ENCODE measurements at regions not wholly inside any gene's neighbourhood (a gene's known extent, or its start where the extent isn't known, plus 50 kb on each side); places are given as distances from the start of the nearest gene placed in this dataset.
A peak's percentile ranks its signal among the peaks of the same experiment; 100 is the strongest.

- H3K27me3 Mint-ChIP-seq (ENCODE audit: low read depth): no peaks in the 10 kb centered on the region
- intact Hi-C loops (cut with micrococcal nuclease): no loop called here
- no peak overlapping the region for H3K4me3 Mint-ChIP-seq
- no peak overlapping the region for H3K27ac Mint-ChIP-seq
- no peaks in the 10 kb centered on the region for H3K36me3 Mint-ChIP-seq (ENCODE audit: low read depth)
- CTCF ChIA-PET: no interaction called here
- no peaks in the 10 kb centered on the region for H3K4me1 Mint-ChIP-seq (ENCODE audit: low read depth)
- DNase-seq: no peak
- H3K9me3 Mint-ChIP-seq: no peaks in the 10 kb centered on the region
Measured at GRCh38 chr4:170271723-170272122, 182.0 kb upstream of the AADAT start.

DNA sequence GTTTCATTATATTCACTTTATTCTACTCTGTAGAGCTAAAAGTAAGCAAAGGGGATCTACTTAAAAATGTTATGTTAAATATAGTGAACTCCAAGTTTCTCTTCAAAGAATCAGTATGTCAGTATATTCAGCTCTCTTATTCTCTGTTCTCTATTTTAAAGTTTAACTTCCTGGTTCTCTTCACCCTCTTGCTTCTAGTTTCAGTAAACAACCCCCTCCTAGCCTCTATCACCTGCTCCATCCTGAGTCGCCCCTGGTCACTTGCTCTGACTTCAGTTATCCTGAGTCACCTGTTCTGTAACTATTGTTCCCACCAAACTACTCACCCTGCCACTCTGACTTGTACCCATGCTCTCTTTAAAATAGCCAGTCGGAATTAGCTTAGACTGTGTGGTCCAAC is 180.9 kb upstream of the AADAT start:
- DNase-seq: no peak
- intact Hi-C loops (cut with micrococcal nuclease): no loop called here
- CTCF ChIA-PET: interaction anchor here (1.0 to 1.3 kb wide), 2 partner anchors 10 to 12 kb away, joined by 4 read pairs; no protein-coding TSS in a partner anchor
- no peaks in the 10 kb centered on the region for H3K9me3 Mint-ChIP-seq
- no peak overlapping the region for H3K4me3 Mint-ChIP-seq
- H3K27ac Mint-ChIP-seq: no peak overlapping the region
- no peaks in the 10 kb centered on the region for H3K27me3 Mint-ChIP-seq (ENCODE audit: low read depth)
- no peaks in the 10 kb centered on the region for H3K36me3 Mint-ChIP-seq (ENCODE audit: low read depth)
- H3K4me1 Mint-ChIP-seq (ENCODE audit: low read depth): no peaks in the 10 kb centered on the region

DNA sequence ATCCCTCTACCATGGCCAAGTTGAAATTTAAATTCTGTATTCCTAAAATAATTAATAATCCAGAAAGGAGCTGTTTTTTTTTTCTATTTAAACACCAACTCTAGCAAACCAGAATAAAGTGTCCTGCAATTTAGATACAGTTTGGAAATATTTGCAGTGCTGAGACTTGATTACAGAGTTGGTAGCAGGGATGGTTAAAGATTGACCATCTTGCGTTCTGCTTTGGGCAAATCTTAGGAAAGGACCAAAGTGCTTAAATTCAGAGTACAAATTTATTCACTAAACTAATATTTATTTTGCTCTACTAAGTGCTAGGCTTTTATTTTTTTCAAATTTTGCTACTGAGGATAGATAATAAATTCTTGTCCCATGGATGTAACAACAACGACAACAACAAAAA is 180.2 kb upstream of the AADAT start:
- H3K4me3 Mint-ChIP-seq: no peak overlapping the region

GRCh38 chr4:170259631-170260153 is 169.9 kb upstream of the AADAT start:
- intact Hi-C loops (cut with micrococcal nuclease): loop anchor here (1.0 to 5.0 kb wide), 3 partner anchors 121 to 593 kb away; no protein-coding TSS in a partner anchor
- no peaks in the 10 kb centered on the region for H3K36me3 Mint-ChIP-seq (ENCODE audit: low read depth)
- H3K4me1 Mint-ChIP-seq (ENCODE audit: low read depth): no peaks in the 10 kb centered on the region
- no peak overlapping the region for H3K4me3 Mint-ChIP-seq
- CTCF ChIA-PET: interaction anchor here (0.6 to 2.5 kb wide), 11 partner anchors 10 to 594 kb away, joined by 3 to 12 read pairs (median 3); no protein-coding TSS in a partner anchor
- H3K27ac Mint-ChIP-seq: no peak overlapping the region
- no peaks in the 10 kb centered on the region for H3K9me3 Mint-ChIP-seq
- DNase-seq: peak; percentile 73
- no peaks in the 10 kb centered on the region for H3K27me3 Mint-ChIP-seq (ENCODE audit: low read depth)

More for the DNA sequence above, 180.2 kb upstream of the AADAT start:
- Mint-ChIP-seq H3K4me1 (ENCODE audit: low read depth) (no peaks in the 10 kb centered on the region), H3K36me3 (ENCODE audit: low read depth) (no peaks in the 10 kb centered on the region), H3K27me3 (ENCODE audit: low read depth) (no peaks in the 10 kb centered on the region), H3K27ac (no peak overlapping the region), H3K9me3 (no peaks in the 10 kb centered on the region)
- CTCF ChIA-PET: interaction anchor here (1.0 to 1.3 kb wide), 2 partner anchors 10 to 11 kb away, joined by 4 read pairs; no protein-coding TSS in a partner anchor
- DNase-seq: no peak
- intact Hi-C loops (cut with micrococcal nuclease): no loop called here

DNA sequence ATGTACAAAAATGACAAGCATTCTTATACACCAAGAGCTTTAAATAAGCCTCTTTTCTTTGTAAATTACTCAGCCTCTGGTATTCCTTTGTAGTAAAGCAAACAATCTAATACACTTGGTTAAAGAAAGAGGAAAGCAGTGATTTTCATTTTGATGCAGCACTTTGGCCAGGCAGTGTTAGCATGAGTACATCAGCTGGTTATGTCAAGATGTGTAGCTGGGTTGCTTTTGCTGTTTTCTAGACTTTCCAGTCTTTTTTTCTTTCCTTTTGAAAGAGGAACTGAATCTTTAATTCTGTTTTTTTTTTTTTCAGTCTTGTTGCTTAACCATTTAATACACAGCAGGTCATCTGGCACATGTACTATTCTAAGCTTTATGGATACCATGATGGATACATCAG is 167.1 kb upstream of the AADAT start:
- Mint-ChIP-seq H3K27me3 (ENCODE audit: low read depth) (no peaks in the 10 kb centered on the region), H3K36me3 (ENCODE audit: low read depth) (no peaks in the 10 kb centered on the region), H3K4me3 (no peak overlapping the region), H3K27ac (no peak overlapping the region), H3K4me1 (ENCODE audit: low read depth) (no peaks in the 10 kb centered on the region), H3K9me3 (no peaks in the 10 kb centered on the region)
- no peak for DNase-seq
- intact Hi-C loops (cut with micrococcal nuclease): loop anchor here (5.0 kb wide), 1 partner anchor 445 kb away; no protein-coding TSS in a partner anchor
- CTCF ChIA-PET: interaction anchor here (0.6 kb wide), 1 partner anchor 193 kb away, joined by 5 read pairs; no protein-coding TSS in a partner anchor

GRCh38 chr4:170248576-170248975 is 158.8 kb upstream of the AADAT start:
- H3K27me3 Mint-ChIP-seq (ENCODE audit: low read depth): peaks cover 1% of the 10 kb centered on the region
- H3K4me1 Mint-ChIP-seq (ENCODE audit: low read depth): no peaks in the 10 kb centered on the region
- CTCF ChIA-PET: interaction anchor here (0.7 to 1.3 kb wide), 3 partner anchors 10 to 12 kb away, joined by 3 to 4 read pairs (median 4); no protein-coding TSS in a partner anchor
- no peaks in the 10 kb centered on the region for H3K36me3 Mint-ChIP-seq (ENCODE audit: low read depth)
- H3K27ac Mint-ChIP-seq: no peak overlapping the region
- H3K4me3 Mint-ChIP-seq: no peak overlapping the region
- intact Hi-C loops (cut with micrococcal nuclease): no loop called here
- DNase-seq: no peak
- no peaks in the 10 kb centered on the region for H3K9me3 Mint-ChIP-seq

DNA sequence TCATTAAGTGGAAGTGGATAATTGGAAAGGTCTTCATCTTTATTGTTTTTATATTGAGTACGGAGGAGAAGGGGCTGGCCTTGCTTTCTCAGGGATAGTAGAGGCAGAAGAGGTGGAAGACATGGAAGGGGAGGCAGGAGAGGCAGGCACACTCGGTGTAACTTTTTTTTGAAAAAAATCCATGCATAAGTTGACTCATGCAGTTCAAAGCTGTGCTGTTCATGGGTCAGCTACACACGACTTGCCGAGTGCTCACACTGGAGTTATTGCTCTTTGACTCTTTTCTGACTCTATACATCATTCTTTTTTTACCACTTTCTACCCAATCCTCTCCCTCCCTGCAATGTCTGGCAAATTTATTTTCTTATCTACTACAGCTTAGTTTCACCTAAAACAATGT is 158.3 kb upstream of the AADAT start:
- Mint-ChIP-seq H3K27me3 (ENCODE audit: low read depth) (peaks cover 1% of the 10 kb centered on the region), H3K27ac (no peak overlapping the region), H3K4me3 (no peak overlapping the region), H3K9me3 (no peaks in the 10 kb centered on the region), H3K36me3 (ENCODE audit: low read depth) (no peaks in the 10 kb centered on the region), H3K4me1 (ENCODE audit: low read depth) (no peaks in the 10 kb centered on the region)
- DNase-seq: no peak
- CTCF ChIA-PET: interaction anchor here (0.7 to 1.5 kb wide), 3 partner anchors 11 to 15 kb away, joined by 3 to 4 read pairs (median 3); no protein-coding TSS in a partner anchor
- intact Hi-C loops (cut with micrococcal nuclease): no loop called here

DNA sequence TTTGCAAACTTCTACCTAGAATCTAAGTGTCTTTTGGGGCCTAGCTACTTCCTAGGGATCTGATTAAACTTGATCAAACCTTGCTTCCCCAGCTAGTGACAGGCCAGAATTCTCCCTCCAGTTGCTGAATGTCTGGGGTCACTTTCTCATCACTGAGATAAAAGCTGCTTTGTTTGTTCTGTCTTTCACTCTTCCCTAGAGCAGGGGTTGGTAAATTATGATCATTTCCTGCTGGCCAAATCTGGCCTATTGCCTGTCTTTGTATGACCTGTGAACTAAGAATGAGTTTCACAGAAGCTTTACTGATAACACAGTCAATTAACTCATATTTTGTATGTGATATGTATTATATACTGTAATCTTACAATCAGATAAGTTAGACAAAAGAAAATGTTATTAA is 157.8 kb upstream of the AADAT start:
- H3K27ac Mint-ChIP-seq: no peak overlapping the region
- CTCF ChIA-PET: interaction anchor here (0.7 to 1.5 kb wide), 2 partner anchors 11 to 14 kb away, joined by 3 read pairs; no protein-coding TSS in a partner anchor
- H3K27me3 Mint-ChIP-seq (ENCODE audit: low read depth): peaks cover 1% of the 10 kb centered on the region
- no peak for DNase-seq
- no peaks in the 10 kb centered on the region for H3K4me1 Mint-ChIP-seq (ENCODE audit: low read depth)
- H3K9me3 Mint-ChIP-seq: no peaks in the 10 kb centered on the region
- intact Hi-C loops (cut with micrococcal nuclease): no loop called here
- no peaks in the 10 kb centered on the region for H3K36me3 Mint-ChIP-seq (ENCODE audit: low read depth)
- no peak overlapping the region for H3K4me3 Mint-ChIP-seq

GRCh38 chr4:170243662-170244288 is 154.0 kb upstream of the AADAT start:
- no peak for DNase-seq
- H3K27me3 Mint-ChIP-seq (ENCODE audit: low read depth): peaks cover 1% of the 10 kb centered on the region
- no peak overlapping the region for H3K27ac Mint-ChIP-seq
- H3K4me3 Mint-ChIP-seq: no peak overlapping the region
- CTCF ChIA-PET: interaction anchor here (0.8 to 1.2 kb wide), 2 partner anchors 16 to 17 kb away, joined by 3 read pairs; no protein-coding TSS in a partner anchor
- H3K4me1 Mint-ChIP-seq (ENCODE audit: low read depth): no peaks in the 10 kb centered on the region
- H3K36me3 Mint-ChIP-seq (ENCODE audit: low read depth): no peaks in the 10 kb centered on the region
- intact Hi-C loops (cut with micrococcal nuclease): no loop called here
- no peaks in the 10 kb centered on the region for H3K9me3 Mint-ChIP-seq

DNA sequence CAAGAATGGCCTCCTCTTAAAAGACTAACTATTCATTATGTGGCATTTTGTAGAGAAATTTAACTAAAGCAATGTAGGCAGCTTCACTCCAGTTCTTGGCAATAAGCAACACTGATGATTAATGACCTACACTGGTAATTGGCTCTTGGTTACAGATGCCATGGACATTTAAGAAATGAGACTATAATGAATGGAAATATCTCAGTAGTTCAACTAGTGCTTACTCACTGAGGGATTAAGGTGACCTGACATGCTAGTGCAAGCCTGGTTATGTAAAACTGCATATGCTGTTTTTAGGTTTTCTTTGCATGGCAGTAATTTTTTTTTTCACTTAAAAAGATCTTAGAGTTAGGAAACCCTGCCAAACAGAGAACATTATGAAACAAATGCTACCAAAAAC is 152.7 kb upstream of the AADAT start:
- Mint-ChIP-seq H3K4me1 (ENCODE audit: low read depth) (no peaks in the 10 kb centered on the region), H3K27ac (no peak overlapping the region), H3K36me3 (ENCODE audit: low read depth) (no peaks in the 10 kb centered on the region), H3K4me3 (no peak overlapping the region), H3K9me3 (no peaks in the 10 kb centered on the region), H3K27me3 (ENCODE audit: low read depth) (no peaks in the 10 kb centered on the region)
- no peak for DNase-seq
- CTCF ChIA-PET: no interaction called here
- intact Hi-C loops (cut with micrococcal nuclease): no loop called here

DNA sequence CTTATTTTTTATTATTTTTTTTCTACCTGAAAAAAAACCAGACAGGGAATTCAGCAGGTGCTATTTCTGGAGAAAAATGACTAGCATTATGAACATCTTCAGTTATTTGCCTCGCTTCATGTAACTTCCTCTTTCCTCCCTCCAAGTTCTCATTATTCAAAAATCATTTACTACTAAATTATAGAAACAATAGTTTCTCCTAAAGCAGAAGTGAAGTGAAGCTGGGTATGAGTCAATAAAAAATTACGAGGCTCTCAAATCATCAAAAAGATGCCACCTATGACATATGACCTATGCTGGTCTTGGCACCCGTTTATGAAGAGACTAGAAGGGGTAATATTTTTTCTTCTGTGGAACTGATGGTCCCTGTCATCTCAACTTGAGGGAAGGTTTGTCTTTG is 145.0 kb upstream of the AADAT start:
- Mint-ChIP-seq H3K27me3 (ENCODE audit: low read depth) (no peaks in the 10 kb centered on the region), H3K4me3 (no peak overlapping the region), H3K4me1 (ENCODE audit: low read depth) (no peaks in the 10 kb centered on the region), H3K9me3 (no peaks in the 10 kb centered on the region), H3K36me3 (ENCODE audit: low read depth) (no peaks in the 10 kb centered on the region), H3K27ac (no peak overlapping the region)
- CTCF ChIA-PET: no interaction called here
- DNase-seq: no peak
- intact Hi-C loops (cut with micrococcal nuclease): no loop called here

DNA sequence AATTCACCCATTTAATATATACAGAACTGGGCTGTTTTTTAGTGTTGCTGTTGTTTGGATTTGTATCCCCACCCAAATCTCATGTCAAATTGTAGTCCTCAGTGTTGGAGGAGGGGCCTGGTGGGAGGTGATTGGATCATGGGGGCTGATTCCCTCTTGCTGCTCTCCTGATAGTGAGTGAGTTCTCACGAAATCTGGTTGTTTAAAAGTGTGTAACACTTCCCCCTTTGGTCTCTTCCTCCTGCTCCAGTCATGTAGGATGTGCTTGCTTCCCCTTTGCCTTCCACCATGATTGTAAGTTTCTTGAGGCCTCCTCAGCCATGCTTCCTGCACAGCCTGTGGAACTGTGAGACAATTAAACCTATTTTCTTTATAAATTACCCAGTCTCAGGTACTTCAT is 141.6 kb upstream of the AADAT start:
- no peak for DNase-seq
- H3K36me3 Mint-ChIP-seq (ENCODE audit: low read depth): no peaks in the 10 kb centered on the region
- H3K27ac Mint-ChIP-seq: no peak overlapping the region
- no peaks in the 10 kb centered on the region for H3K9me3 Mint-ChIP-seq
- no peaks in the 10 kb centered on the region for H3K4me1 Mint-ChIP-seq (ENCODE audit: low read depth)
- no peak overlapping the region for H3K4me3 Mint-ChIP-seq
- H3K27me3 Mint-ChIP-seq (ENCODE audit: low read depth): no peaks in the 10 kb centered on the region
- CTCF ChIA-PET: no interaction called here
- intact Hi-C loops (cut with micrococcal nuclease): no loop called here

DNA sequence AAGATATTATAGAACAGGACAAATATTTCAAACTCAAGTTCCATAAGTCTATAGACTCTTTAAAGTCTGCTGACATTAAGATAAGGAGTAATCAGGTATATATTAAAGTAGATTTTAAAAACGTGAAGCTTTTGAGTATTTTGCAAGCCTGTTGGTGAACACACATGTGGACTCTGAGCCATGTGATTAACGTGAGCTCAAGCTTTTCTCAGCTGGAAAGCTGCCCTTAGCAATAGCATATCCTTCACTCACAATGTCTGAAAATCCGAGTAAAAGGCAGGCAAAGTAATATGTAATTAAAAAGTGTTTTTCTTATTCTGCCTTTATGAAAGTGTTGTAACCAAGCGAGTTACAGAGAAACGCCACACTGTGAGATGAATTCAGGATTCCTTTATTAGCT is 140.5 kb upstream of the AADAT start:
- intact Hi-C loops (cut with micrococcal nuclease): no loop called here
- DNase-seq: no peak
- Mint-ChIP-seq H3K27ac (no peak overlapping the region), H3K36me3 (ENCODE audit: low read depth) (no peaks in the 10 kb centered on the region), H3K4me3 (no peak overlapping the region), H3K9me3 (no peaks in the 10 kb centered on the region), H3K4me1 (ENCODE audit: low read depth) (no peaks in the 10 kb centered on the region), H3K27me3 (ENCODE audit: low read depth) (no peaks in the 10 kb centered on the region)
- CTCF ChIA-PET: no interaction called here
